HG03571 (cell line): ENCODE measurements at regions not wholly inside any gene's neighbourhood (a gene's known extent, or its start where the extent isn't known, plus 50 kb on each side); places are given as distances from the start of the nearest gene placed in this dataset.

ENCODE experiments used
- ATAC-seq: cut with Tn5 transposase; IDR thresholded peaks from one replicate; pipeline ENCODE4 v1.9.1; 2021; ENCODE audit not compliant: unreplicated experiment

DNA sequence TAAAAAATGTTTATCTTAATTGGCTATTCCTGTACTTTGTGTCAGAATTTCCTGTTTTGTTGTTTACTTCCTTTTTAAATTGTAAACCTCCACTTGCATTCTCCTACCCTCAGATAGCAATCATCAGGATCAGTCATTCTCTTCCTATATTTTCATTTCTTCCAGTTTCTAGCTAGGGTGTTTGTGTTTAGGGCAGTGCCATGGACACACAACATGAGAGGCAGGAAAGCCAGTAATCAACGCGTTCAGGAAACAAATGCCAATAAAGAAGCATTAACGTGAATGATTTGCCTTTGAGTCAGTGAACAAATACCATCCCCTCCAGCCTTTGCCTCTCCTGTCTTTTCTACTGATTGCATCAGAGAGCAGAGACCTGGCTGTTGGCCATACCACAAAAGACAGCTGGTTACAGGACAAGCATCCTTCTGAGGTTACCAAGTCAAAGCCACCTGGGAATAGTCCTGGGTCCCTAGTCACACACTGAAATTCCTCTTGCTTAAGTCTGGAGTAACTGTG lies 56.7 kb upstream of the FHL2 start:
- ATAC-seq: no peak

DNA sequence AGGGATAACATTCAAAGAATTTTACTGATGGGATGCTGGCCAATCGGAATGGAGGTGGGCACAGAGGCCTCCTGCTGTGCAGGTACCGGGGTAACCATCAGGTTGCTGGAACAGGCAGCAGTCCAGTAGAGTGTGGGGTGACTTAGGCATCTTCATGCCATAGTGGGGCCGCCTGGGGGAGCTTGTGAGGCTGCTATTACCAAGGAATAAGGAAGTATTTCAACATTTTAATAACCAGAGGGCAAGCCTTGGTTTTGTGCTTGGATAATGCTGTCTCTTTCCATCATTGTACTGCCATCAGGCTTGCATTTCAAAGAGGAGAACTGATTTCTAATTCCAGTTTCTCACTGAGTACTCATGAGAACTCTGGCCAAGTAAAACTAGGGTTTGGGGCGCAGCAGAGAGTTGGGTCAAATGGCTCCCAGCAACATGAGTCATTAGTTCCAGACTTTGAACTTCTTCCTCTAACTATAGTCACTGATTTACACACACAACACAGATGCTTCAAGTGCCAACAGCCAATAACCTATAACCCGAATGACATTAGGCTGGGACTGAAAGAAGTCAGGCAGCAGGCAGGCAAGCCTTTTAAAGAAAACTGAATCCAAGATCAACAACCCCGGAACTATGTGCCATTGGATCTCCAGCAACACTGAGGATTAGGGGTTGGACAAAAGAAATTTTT lies 56.1 kb upstream of the FHL2 start:
- ATAC-seq: no peak

DNA sequence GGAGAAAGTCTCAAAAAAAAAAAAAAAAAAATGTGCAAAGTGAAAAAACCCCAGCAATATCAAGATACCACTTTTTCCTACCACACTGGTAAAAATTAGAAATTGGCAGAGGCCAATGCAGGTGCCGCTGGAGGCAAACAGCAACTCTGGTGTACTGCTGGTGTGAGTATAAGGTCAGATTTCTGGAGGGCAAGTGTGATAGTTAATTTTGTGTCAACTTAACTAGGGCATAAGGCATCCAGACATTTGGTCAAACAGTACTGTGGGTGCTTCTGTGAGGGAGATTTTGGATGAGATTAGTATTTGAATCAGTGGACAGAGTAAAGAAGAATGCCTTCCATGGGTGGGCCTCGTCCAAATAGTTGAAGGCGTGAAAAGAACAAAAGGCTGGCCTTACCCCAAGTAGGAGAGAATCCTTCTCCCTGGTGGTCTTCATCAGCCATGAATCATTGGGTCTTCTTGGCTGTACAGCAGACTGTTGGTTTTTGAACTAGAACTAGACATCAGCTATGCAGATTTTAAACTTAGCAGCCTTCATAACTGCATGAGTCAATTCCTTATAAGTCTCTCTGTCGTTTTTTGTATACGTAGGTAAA lies 52.8 kb upstream of the FHL2 start:
- no peak for ATAC-seq

DNA sequence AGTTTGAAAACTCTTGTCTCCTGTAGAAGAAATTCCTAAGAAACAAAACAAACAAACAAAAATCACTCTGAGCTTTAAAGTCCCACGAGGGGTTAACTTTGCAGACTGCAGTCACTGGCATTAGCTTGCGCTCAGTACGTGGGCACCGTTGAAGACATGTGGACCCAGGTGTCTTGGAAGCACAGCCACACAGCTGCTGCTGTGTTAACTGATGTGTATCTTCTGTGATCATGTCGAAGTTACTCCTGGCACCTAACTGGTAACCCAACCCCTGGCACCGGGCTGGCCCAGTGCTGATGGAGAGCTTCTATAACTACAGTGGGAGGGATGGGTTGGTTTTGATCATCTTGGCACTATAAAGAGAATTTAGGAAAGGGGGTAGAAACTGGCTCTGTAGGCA lies 51.6 kb upstream of the FHL2 start:
- ATAC-seq: no peak

DNA sequence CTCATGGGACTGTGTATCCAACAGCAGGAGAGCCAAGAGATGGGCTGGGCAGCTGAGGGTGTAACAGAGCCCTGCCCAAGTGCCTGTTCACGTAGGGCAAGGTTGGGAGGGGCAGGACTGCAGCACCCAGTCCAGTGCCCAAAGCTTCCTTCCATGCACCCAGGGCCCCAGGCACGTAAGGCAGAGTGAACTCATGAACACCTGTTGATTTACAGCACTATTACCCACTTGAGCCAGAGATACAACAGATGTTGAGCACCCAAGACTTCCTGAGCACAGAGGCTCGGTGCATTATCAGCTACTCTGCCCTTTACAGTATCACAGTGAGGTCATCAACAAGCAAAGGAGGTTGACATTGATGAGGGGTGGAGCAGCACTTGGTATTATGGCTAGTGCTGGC lies 50.2 kb upstream of the FHL2 start:
- no peak for ATAC-seq
